NCI-H2081 treated with DMSO at 0.1 percent for 48 hours (cell line): ENCODE measurements at regions not wholly inside any gene's neighbourhood (a gene's known extent, or its start where the extent isn't known, plus 50 kb on each side); places are given as distances from the start of the nearest gene placed in this dataset.

Experiments
- DNase-seq: peaks from one replicate; lab custom pipeline; 2025; lab: John Stamatoyannopoulos, UW

- DNase-seq = no peak
Measured at GRCh38 chr5:57795203-57795602, 312.6 kb upstream of the ACTBL2 start.

GRCh38 chr5:57791875-57792274, 309.3 kb upstream of the ACTBL2 start:
- no peak for DNase-seq

DNA sequence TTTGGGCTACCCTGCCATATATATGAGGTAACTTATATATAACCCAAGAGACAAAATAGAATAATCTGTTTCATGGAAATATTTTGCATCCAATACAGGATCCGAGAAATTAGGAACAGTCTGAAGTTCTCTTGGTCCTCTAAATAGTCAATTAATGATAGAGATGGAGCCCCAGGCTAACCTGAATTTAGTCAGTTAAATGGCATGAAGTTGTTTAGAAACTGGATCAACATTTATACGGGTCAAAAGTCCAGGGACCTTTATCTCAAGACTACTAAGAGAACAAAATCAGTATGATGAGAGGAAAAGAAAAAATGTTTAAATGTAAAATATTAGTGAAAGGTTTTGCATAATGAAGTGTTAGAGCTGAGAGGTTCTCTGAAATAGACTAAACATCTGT, 303.3 kb upstream of the ACTBL2 start:
- DNase-seq = no peak

DNA sequence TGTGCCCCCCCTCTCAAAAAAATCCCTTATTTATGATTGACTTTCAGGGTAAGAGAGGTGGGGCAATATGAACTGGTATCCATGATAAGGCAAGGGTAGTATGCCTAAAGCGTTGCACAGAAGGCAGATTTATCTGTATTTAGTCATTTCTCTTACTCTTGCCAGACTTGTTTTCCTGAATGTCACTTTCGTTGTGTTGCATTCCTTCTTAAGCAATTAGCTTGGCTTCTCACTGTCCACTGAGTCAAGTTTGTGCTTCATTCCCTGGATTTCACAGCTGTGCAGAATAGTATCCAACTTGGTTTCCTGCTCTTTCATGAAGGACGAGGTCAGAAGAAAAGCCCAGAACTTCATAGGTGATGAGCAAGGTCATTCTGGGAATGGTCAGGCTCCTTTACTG, 301.5 kb upstream of the ACTBL2 start:
- no peak for DNase-seq

DNA sequence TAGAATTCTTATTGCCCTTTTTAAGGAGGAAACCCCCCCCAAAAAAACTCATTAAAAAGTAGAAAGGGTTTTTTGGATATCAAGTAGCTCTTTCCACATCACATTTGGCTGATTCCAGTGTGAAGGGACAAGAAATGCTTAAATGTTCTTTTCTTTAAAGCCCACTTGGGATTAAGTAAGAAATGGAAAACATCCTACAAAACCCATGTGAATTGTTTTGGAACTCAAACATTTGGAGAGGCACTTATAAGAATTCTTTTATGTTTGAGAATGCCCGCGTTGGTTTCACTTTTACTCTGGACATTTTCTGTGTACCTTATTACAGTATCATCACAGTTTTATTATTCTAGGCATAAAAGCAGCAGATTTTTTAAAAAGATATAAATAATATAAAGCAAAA, 301.1 kb upstream of the ACTBL2 start:
- no peak for DNase-seq

DNA sequence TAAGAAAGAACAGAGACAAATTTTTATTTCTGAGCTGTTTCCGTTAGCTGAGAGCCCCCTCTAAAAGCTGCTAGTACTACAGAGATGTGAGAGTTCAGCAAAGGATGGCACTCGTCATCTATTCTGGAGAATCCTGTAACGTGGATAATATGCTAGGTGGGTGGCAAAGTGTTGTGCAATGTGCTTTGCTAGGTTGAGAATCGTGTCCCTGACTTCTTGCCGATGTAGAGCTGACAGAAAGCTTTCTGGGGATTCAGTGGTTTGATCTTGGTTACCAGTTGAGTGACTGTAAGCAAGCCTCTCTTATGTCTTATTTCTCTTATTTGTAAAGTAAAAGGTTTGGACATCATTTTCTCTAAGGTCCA, 298.3 kb upstream of the ACTBL2 start:
- no peak for DNase-seq

GRCh38 chr5:57780306-57780960, 297.8 kb upstream of the ACTBL2 start:
- no peak for DNase-seq

- DNase-seq = no peak
Measured at GRCh38 chr5:57779383-57780223, 297.0 kb upstream of the ACTBL2 start.

DNA sequence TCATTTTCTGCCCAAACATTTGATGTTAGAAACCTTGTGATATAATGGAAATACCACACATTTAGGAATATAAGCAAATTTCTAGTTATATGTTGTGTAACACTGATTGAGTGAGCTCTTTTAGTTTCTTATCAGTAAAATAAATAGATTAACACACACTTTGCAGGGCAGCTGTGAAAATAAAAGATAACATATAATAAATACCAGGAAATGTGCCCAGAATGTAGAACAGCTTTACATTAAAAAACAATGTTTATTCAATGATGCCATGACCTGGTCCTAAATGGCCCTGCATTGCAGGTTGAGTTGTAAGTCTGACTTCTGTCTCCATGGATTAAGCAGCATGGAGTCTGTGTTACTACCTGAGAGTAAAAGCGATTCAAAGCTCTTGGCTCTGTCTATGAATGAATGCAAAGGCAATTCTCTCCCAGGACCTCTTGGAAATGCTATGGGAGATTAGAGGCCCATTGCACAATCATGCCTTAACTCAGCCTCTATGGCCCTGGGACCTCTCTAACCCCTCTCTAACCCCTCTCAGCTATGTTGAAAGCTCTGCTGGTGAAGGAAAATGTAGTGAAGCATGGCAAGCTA, 296.0 kb upstream of the ACTBL2 start:
- no peak for DNase-seq

GRCh38 chr5:57777174-57777581, 294.6 kb upstream of the ACTBL2 start:
- DNase-seq = no peak

DNA sequence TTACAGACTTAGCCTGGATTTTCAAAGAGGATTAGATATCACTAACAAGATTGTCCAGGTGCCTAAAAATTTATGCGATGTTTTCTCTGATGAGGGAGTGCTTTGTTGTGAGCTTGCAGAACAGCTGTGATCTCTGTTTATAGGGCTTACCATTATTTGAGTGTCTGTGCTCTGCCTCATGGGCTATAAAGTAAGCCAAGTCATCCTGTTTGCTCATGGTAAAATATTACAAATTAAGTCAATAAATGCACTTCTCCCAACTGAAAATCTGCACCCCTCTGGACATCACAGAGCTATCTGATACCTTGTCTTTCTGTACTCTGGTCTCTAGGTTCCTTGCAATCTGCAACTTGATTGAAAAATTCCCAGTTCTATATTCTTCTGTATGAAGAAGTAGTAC, 293.4 kb upstream of the ACTBL2 start:
- no peak for DNase-seq

DNA sequence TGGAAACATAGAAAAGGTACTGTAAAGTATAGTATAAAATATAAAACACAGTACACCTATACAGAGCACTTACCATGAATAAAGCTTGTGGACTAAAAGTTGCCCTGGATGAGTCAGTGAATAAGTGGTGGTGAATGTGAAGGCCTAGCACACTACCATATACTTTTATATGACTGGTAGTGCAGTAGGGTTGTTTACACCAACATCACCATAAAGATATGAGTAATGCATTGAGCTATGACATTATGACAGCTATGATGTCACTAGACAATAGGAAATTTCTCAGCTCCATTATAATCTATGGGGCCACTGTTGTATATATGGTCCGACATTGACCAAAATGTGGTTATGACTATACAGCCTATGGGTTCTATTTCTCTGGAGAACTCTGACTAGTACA, 291.8 kb upstream of the ACTBL2 start:
- no peak for DNase-seq

DNA sequence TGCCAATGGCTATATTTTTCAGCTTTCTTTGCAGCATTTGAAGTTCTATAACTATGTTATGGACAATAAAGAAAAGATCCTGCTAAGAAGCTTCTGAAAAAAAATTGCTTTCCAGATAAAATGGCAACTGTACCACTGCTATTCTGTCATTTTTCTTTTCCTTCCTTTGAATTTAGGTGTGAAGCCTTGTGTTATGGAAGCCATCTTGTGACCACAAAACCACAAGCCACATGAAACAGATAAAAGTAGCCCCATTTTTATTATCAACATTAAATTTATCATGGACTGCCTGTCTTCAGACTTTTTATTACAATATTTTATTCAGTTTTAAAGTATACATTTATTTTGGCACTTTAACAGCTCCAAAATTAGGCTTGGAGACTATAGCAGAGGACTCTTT, 289.9 kb upstream of the ACTBL2 start:
- DNase-seq = no peak

DNA sequence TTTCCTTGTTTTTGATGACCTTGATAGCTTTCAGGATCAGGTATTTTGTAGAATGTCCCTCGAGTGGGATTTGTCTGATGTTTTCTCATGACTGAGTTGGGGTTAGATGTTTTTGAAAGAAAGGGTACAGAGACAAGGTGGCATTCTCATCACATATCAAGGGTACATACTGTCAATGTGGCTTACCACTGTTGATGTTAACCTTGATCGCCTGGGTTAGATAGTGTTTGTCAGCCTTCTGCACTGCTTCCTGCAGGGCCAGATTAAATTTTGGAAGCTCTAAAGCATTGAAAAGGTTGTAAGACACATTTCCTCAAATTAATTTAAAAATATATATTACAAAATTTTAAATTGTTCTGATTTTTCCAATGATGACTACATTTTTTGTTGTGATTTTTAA, 287.4 kb upstream of the ACTBL2 start:
- no peak for DNase-seq

- no peak for DNase-seq
Measured at GRCh38 chr5:57768745-57769144, 286.1 kb upstream of the ACTBL2 start.

- DNase-seq = no peak
Measured at GRCh38 chr5:57764479-57765089, 282.0 kb upstream of the ACTBL2 start.

- no peak for DNase-seq
Measured at GRCh38 chr5:57761513-57761912, 278.9 kb upstream of the ACTBL2 start.

DNA sequence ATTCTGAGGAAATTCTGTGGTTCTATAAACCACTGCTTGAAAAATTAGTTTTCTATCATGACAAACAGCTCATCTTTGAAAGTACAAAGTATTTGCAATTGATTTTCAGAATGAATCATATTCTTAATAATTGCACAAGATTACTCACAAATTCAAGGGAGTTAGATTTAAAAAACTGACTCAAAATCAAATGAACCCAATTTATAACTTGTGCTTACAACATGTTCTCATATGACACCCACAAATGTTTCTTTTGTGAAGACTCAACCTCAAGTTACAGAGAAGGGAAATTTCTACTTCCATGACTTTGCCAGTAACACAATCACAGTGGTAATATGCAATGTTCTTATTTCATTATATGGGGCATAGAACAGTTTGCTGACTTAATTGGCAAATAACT, 272.0 kb upstream of the ACTBL2 start:
- no peak for DNase-seq

GRCh38 chr5:57753446-57753845, 270.8 kb upstream of the ACTBL2 start:
- DNase-seq = no peak

DNA sequence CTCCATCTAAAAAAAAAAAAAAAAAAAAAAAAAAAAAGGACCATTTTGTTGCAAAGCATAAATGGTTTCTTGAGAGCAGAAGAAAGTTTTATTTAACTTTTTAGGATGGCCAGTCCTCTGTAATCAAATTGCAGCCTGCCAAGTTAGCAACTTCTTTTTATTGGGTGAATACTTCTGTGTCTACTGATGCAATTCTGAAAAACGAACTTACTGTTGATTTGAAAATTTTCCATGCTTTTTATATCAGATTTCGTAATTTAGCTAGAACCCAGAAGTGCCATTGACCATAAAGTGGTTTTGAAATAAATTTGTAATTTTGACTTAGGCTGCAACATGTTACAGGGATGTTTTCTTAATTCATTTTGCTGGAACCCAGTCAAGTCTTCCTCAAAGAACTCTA, 269.1 kb upstream of the ACTBL2 start:
- DNase-seq = no peak

DNA sequence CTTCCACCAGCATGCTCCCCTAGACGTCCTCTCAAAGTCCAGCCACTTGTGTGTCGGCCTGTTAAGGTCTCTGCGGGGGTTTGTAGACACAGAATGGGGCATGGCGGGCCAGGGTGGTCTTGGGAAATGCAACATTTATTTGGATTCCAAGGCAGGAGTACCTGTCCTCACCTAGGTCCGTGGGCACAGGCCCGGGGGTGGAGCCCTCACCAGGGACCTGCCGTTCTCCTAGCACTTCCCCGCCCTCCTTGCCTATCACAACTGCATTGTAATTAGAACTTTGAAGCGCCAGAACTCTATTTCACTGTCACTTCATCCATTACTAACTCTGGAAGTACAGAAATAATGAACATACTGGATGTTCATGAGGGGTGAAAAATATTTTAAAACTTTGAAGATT, 268.3 kb upstream of the ACTBL2 start:
- no peak for DNase-seq

DNA sequence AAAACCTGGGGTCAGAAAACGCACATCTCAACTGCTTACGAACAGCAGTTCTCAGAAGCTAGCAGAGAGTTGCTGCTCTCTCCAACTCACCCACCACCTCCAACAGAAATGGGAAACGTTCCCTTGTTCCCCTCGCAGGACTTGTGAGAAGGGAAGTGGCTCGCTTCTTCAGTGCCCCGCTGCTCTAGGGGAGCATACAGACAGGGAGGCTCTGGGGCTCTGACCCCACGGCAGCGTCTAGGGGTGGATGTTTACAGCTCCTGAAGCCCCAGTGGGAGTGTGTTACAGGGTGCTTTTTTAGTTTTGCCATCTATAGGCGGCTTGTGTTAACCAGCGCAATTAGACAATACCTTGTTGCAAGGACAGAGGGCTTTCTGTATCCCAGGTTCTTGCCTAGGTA, 267.7 kb upstream of the ACTBL2 start:
- no peak for DNase-seq

DNA sequence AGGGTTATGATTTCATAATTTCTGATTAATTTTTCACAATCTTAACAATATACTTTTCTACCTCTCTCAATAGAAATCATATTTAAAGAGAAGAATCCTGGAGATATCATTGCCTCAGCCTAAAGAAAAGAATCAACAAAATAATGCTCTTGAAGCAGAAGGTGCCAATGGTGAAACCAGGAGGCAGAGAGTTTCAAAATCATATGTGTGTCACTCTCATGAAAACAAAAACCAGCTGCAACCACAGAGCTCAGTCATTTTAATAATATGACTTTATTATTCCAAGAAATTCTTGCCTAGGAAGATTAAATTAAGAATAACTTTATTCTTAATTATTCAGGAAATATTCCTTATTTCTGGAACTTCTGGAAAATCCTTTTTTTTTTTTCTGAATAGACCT, 266.8 kb upstream of the ACTBL2 start:
- no peak for DNase-seq
